ENCODE measurements at regions not wholly inside any gene's neighbourhood (a gene's known extent, or its start where the extent isn't known, plus 50 kb on each side); places are given as distances from the start of the nearest gene placed in this dataset.

GRCh38 chr2:6025391-6025790, 333.2 kb downstream of the SOX11 start:
- TF ChIP-seq CTCF (IDR thresholded peaks at IDR 0.05; ENCODE audit: poor library complexity, severe bottlenecking) (no peak), POLR2AphosphoS5 (IDR thresholded peaks at IDR 0.05) (no peak), EZH2 (IDR thresholded peaks at IDR 0.05; ENCODE audit: borderline replicate concordance, insufficient read depth, low read length, poor library complexity, severe bottlenecking) (no peak), REST (IDR thresholded peaks at IDR 0.05; ENCODE audit: borderline replicate concordance) (no peak), MXI1 (conservative IDR thresholded peaks at IDR 0.05; ENCODE audit: poor library complexity, severe bottlenecking) (no peak)

Data from neural cell (in vitro differentiated cells).